Panc1 (cell line): ENCODE measurements at regions not wholly inside any gene's neighbourhood (a gene's known extent, or its start where the extent isn't known, plus 50 kb on each side); places are given as distances from the start of the nearest gene placed in this dataset.

Source experiments
- ATAC-seq: fragments of 200-7000 bp; cut with Tn5 transposase; 2 replicates; pipeline ENCODE4 v1.9.1; 2020; ENCODE audit warnings: mild to moderate bottlenecking, moderate library complexity
- BruUV-seq: library from RNA; stranded (reverse); fragments of 400-500 nt; replicated peaks from 2 replicates; lab custom pipeline; 2021; lab: Mats Ljungman, UMichigan
- CTCF ChIA-PET: fragments of 300-600 bp; sonication (Branson Sonifier 250); formaldehyde crosslinking; loops from one replicate; lab custom pipeline; 2022; ENCODE audit warnings: antibody characterized with exemption; lab: Charles Lee
- POLR2A ChIA-PET: fragments of 300-600 bp; sonication (Branson Sonifier 250); formaldehyde crosslinking; loops from one replicate; lab custom pipeline; 2022; ENCODE audit warnings: antibody characterized with exemption; lab: Charles Lee
- DNase-seq: peaks from one replicate; pipeline ENCODE4 v3.0.0-alpha.2; 2010; ENCODE audit warnings: low read depth, low spot score
- H3K27ac ChIP-seq: 2 replicates; pipeline ENCODE4 v1.5.1; 2011; ENCODE audit warnings: mild to moderate bottlenecking, low read length, inconsistent platforms
- H3K27me3 ChIP-seq: fragments of 200-500 bp; sonication (Bioruptor generic); 2 replicates; pipeline ENCODE4 v1.6.0; 2014; ENCODE audit warnings: low read length, inconsistent platforms; ENCODE audit not compliant: control insufficient read depth, insufficient read depth
- H3K36me3 ChIP-seq: fragments of 200-500 bp; sonication (Bioruptor generic); 2 replicates; pipeline ENCODE4 v1.5.1; 2014; ENCODE audit warnings: inconsistent platforms, mild to moderate bottlenecking, low read length, moderate library complexity; ENCODE audit not compliant: control insufficient read depth, insufficient read depth
- H3K4me1 ChIP-seq: 2 replicates; pipeline ENCODE4 v1.5.1; 2011; ENCODE audit warnings: inconsistent platforms, mild to moderate bottlenecking, low read length, moderate library complexity; ENCODE audit not compliant: control insufficient read depth, insufficient read depth
- H3K4me3 ChIP-seq, 2 experiments: 2 replicates each; pipeline ENCODE4 v1.5.1; 2011 to 2012; ENCODE audit warnings: low read depth in 2 of 2, low read length in 2 of 2, mild to moderate bottlenecking in 2 of 2, inconsistent platforms in 1 of 2, moderate library complexity in 1 of 2
- H3K9me3 ChIP-seq: fragments of 200-500 bp; sonication (Bioruptor generic); 2 replicates; pipeline ENCODE4 v1.5.1; 2014; ENCODE audit warnings: low read depth, mild to moderate bottlenecking, inconsistent platforms, low read length, moderate library complexity; ENCODE audit not compliant: control insufficient read depth, insufficient read depth
- POLR2AphosphoS5 ChIP-seq: IDR thresholded peaks from 2 replicates; pipeline ENCODE4 v1.6.1; 2012; ENCODE audit warnings: mild to moderate bottlenecking, low read depth, low read length, moderate library complexity
- SIN3A ChIP-seq: IDR thresholded peaks from 2 replicates; pipeline ENCODE4 v1.6.1; 2012; ENCODE audit warnings: low read depth, mild to moderate bottlenecking, low read length, moderate library complexity, borderline replicate concordance; ENCODE audit not compliant: insufficient read depth
- TCF7L2 ChIP-seq: IDR thresholded peaks from 2 replicates; pipeline ENCODE4 v1.6.1; 2011; ENCODE audit warnings: mild to moderate bottlenecking, low read depth, low read length, inconsistent platforms
- in situ Hi-C: cut with HindIII; loops from 2 replicates; pipeline ENCODE4 v1.10.0; 2016; ENCODE audit warnings: low sequenced_read_pairs, low pct_unique_long_range_greater_than_20kb
- intact Hi-C: fragments of 100-400 bp; cut with micrococcal nuclease; formaldehyde crosslinking; loops from one replicate; pipeline ENCODE4 v1.10.0; 2022; ENCODE audit not compliant: unreplicated experiment
- TF ChIP-seq, protein P1 (sequence below): fragments of 450-650 bp; IDR thresholded peaks from 2 replicates; pipeline ENCODE4 v1.5.1; 2017; ENCODE audit warnings: mild to moderate bottlenecking
- TF ChIP-seq, protein P2 (sequence below), 2 experiments: IDR thresholded peaks; 2 replicates each; pipeline ENCODE4 v1.6.1; 2011 to 2012; ENCODE audit warnings: low read depth in 2 of 2, control low read depth in 1 of 2, low read length in 1 of 2, mild to moderate bottlenecking in 1 of 2, moderate library complexity in 1 of 2; ENCODE audit not compliant: insufficient read depth in 1 of 2

GRCh38 chr10:128571071-128571470 is 444.8 kb upstream of the MKI67 start:
- ChIA-PET CTCF (interaction anchor here (1.8 kb wide), 1 partner anchor 303 kb away, joined by 4 read pairs; no protein-coding TSS in a partner anchor), POLR2A (no interaction called here)
- Histone ChIP-seq H3K27ac (no peak overlapping the region), H3K27me3 (peaks cover 7% of the 10 kb centered on the region), H3K4me1 (no peaks in the 10 kb centered on the region), H3K9me3 (no peaks in the 10 kb centered on the region), H3K36me3 (no peaks in the 10 kb centered on the region), H3K4me3 (no peak overlapping the region)
- ATAC-seq (no peak), DNase-seq (no peak)
- TF ChIP-seq, protein P1, sequence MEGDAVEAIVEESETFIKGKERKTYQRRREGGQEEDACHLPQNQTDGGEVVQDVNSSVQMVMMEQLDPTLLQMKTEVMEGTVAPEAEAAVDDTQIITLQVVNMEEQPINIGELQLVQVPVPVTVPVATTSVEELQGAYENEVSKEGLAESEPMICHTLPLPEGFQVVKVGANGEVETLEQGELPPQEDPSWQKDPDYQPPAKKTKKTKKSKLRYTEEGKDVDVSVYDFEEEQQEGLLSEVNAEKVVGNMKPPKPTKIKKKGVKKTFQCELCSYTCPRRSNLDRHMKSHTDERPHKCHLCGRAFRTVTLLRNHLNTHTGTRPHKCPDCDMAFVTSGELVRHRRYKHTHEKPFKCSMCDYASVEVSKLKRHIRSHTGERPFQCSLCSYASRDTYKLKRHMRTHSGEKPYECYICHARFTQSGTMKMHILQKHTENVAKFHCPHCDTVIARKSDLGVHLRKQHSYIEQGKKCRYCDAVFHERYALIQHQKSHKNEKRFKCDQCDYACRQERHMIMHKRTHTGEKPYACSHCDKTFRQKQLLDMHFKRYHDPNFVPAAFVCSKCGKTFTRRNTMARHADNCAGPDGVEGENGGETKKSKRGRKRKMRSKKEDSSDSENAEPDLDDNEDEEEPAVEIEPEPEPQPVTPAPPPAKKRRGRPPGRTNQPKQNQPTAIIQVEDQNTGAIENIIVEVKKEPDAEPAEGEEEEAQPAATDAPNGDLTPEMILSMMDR = no peak
- TF ChIP-seq SIN3A (no peak), TCF7L2 (no peak), POLR2AphosphoS5 (no peak)
- TF ChIP-seq, protein P2, sequence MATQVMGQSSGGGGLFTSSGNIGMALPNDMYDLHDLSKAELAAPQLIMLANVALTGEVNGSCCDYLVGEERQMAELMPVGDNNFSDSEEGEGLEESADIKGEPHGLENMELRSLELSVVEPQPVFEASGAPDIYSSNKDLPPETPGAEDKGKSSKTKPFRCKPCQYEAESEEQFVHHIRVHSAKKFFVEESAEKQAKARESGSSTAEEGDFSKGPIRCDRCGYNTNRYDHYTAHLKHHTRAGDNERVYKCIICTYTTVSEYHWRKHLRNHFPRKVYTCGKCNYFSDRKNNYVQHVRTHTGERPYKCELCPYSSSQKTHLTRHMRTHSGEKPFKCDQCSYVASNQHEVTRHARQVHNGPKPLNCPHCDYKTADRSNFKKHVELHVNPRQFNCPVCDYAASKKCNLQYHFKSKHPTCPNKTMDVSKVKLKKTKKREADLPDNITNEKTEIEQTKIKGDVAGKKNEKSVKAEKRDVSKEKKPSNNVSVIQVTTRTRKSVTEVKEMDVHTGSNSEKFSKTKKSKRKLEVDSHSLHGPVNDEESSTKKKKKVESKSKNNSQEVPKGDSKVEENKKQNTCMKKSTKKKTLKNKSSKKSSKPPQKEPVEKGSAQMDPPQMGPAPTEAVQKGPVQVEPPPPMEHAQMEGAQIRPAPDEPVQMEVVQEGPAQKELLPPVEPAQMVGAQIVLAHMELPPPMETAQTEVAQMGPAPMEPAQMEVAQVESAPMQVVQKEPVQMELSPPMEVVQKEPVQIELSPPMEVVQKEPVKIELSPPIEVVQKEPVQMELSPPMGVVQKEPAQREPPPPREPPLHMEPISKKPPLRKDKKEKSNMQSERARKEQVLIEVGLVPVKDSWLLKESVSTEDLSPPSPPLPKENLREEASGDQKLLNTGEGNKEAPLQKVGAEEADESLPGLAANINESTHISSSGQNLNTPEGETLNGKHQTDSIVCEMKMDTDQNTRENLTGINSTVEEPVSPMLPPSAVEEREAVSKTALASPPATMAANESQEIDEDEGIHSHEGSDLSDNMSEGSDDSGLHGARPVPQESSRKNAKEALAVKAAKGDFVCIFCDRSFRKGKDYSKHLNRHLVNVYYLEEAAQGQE (IDR thresholded peaks at IDR 0.05; ENCODE audit: insufficient read depth in 1 of 2, low read depth in 2 of 2, low read length in 1 of 2) = no peak
- in situ Hi-C loops (no loop called here), intact Hi-C loops (no loop called here)
- no TSS peak for BruUV-seq

DNA sequence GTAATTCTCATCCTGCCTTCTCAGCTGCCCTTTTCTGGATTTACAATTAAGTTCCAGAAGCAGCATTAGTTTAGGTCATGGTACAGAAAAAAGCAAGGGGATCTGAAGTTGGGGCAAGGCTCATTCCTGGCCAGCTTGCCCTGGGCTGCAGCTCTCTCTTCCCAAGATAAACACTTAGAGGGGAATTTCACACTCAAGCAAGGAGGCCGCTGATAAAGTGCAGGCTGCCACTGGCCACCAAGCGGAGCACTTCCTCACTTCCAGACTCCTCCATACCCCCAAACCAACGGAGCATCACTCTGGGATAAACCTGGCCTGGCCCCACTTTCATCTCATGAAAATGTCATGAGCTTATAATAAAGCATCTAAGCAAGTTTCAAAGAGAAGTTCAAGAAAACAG is 445.5 kb upstream of the MKI67 start:
- CTCF ChIA-PET = interaction anchor here (1.8 kb wide), 1 partner anchor 304 kb away, joined by 4 read pairs; no protein-coding TSS in a partner anchor
- no TSS peak for BruUV-seq
- H3K9me3 ChIP-seq = no peaks in the 10 kb centered on the region
- no peak overlapping the region for H3K4me3 ChIP-seq
- H3K4me1 ChIP-seq = no peaks in the 10 kb centered on the region
- no peak overlapping the region for H3K27ac ChIP-seq
- TF ChIP-seq POLR2AphosphoS5 (no peak), TCF7L2 (no peak), SIN3A (no peak)
- TF ChIP-seq, protein P2 (IDR thresholded peaks at IDR 0.05; ENCODE audit: insufficient read depth in 1 of 2, low read depth in 2 of 2, low read length in 1 of 2) = no peak
- TF ChIP-seq, protein P1 = no peak; the same call in 1 of the 2 replicates
- POLR2A ChIA-PET = no interaction called here
- no peaks in the 10 kb centered on the region for H3K36me3 ChIP-seq
- in situ Hi-C loops (no loop called here), intact Hi-C loops (no loop called here)
- no peak for DNase-seq
- no peak for ATAC-seq
- H3K27me3 ChIP-seq = peaks cover 7% of the 10 kb centered on the region
